ENCODE measurements at regions not wholly inside any gene's neighbourhood (a gene's known extent, or its start where the extent isn't known, plus 50 kb on each side); places are given as distances from the start of the nearest gene placed in this dataset.

GRCh38 chr3:44100298-44100695 lies 141.4 kb upstream of the TOPAZ1 start:
- DNase-seq = no peak

- no peak for DNase-seq
Observed at GRCh38 chr3:44104043-44104442, 137.6 kb upstream of the TOPAZ1 start.

GRCh38 chr3:44104668-44105321 lies 136.9 kb upstream of the TOPAZ1 start:
- DNase-seq = peak; percentile 50

GRCh38 chr3:44105571-44105970 lies 136.1 kb upstream of the TOPAZ1 start:
- no peak for DNase-seq

GRCh38 chr3:44106756-44107155 lies 134.9 kb upstream of the TOPAZ1 start:
- no peak for DNase-seq

GRCh38 chr3:44108481-44108880 lies 133.2 kb upstream of the TOPAZ1 start:
- DNase-seq = no peak

- DNase-seq = peak; percentile 33
Observed at GRCh38 chr3:44109771-44110361, 131.8 kb upstream of the TOPAZ1 start.

GRCh38 chr3:44110648-44111047 lies 131.0 kb upstream of the TOPAZ1 start:
- no peak for DNase-seq

- no peak for DNase-seq
Observed at GRCh38 chr3:44111482-44111881, 130.2 kb upstream of the TOPAZ1 start.

- DNase-seq = peak; percentile 56
Observed at GRCh38 chr3:44114142-44114541, 127.5 kb upstream of the TOPAZ1 start.

- no peak for DNase-seq
Observed at GRCh38 chr3:44117239-44117638, 124.4 kb upstream of the TOPAZ1 start.

- DNase-seq = no peak
Observed at GRCh38 chr3:44117736-44118135, 124.0 kb upstream of the TOPAZ1 start.

- no peak for DNase-seq
Observed at GRCh38 chr3:44120721-44121582, 120.7 kb upstream of the TOPAZ1 start.

- DNase-seq = no peak
Observed at GRCh38 chr3:44125246-44125645, 116.4 kb upstream of the TOPAZ1 start.

- no peak for DNase-seq
Observed at GRCh38 chr3:44125882-44126281, 115.8 kb upstream of the TOPAZ1 start.

- no peak for DNase-seq
Observed at GRCh38 chr3:44128057-44128775, 113.5 kb upstream of the TOPAZ1 start.

- DNase-seq = no peak
Observed at GRCh38 chr3:44130249-44130648, 111.4 kb upstream of the TOPAZ1 start.

- DNase-seq = no peak
Observed at GRCh38 chr3:44132061-44132460, 109.6 kb upstream of the TOPAZ1 start.

GRCh38 chr3:44132593-44132992 lies 109.1 kb upstream of the TOPAZ1 start:
- no peak for DNase-seq

GRCh38 chr3:44136421-44136820 lies 105.3 kb upstream of the TOPAZ1 start:
- peak; percentile 38 for DNase-seq

- DNase-seq = no peak
Observed at GRCh38 chr3:44146073-44146472, 95.6 kb upstream of the TOPAZ1 start.

GRCh38 chr3:44159696-44160300 lies 81.9 kb upstream of the TOPAZ1 start:
- no peak for DNase-seq

- no peak for DNase-seq
Observed at GRCh38 chr3:44160818-44161217, 80.9 kb upstream of the TOPAZ1 start.

All from hematopoietic multipotent progenitor cell treated with erythropoietin and hydrocortisone succinate and interleukin-3 and kit ligand, for 4 days (in vitro differentiated cells).